C4-2B (cell line): ENCODE measurements at regions not wholly inside any gene's neighbourhood (a gene's known extent, or its start where the extent isn't known, plus 50 kb on each side); places are given as distances from the start of the nearest gene placed in this dataset.
A peak's percentile ranks its signal among the peaks of the same experiment; 100 is the strongest.

Experiments used
- H3K27ac ChIP-seq: fragments of 450-650 bp; 2 replicates; pipeline ENCODE4 v1.5.1; 2017
- CTCF ChIP-seq: fragments of 450-650 bp; conservative IDR thresholded peaks from 2 replicates; pipeline ENCODE4 v1.5.1; 2017; ENCODE audit warnings: mild to moderate bottlenecking
- ZFX ChIP-seq: fragments of 450-650 bp; IDR thresholded peaks from 2 replicates; pipeline ENCODE4 v1.6.1; 2017

GRCh38 chr4:53653484-53654053, 62.3 kb upstream of the LNX1 start:
- H3K27ac ChIP-seq = peak overlapping the region; percentile 80; the same call in 1 of the 2 replicates
- TF ChIP-seq ZFX = no peak
- peak; percentile 30 for TF ChIP-seq CTCF

GRCh38 chr4:53651156-53651735, 60.0 kb upstream of the LNX1 start:
- TF ChIP-seq ZFX (no peak), CTCF (no peak)
- peak overlapping the region; percentile 29; the same call in 1 of the 2 replicates for H3K27ac ChIP-seq

- no peak overlapping the region for H3K27ac ChIP-seq
- TF ChIP-seq CTCF (no peak), ZFX (no peak)
Measured at GRCh38 chr4:53649357-53649756, 58.1 kb upstream of the LNX1 start.

GRCh38 chr4:53647547-53647946, 56.3 kb upstream of the LNX1 start:
- no peak overlapping the region for H3K27ac ChIP-seq
- TF ChIP-seq CTCF = no peak
- no peak for TF ChIP-seq ZFX

GRCh38 chr4:53646795-53647194, 55.5 kb upstream of the LNX1 start:
- TF ChIP-seq CTCF (no peak), ZFX (no peak)
- H3K27ac ChIP-seq = peak overlapping the region; percentile 36; the same call in 1 of the 2 replicates

- TF ChIP-seq ZFX (no peak), CTCF (no peak)
- H3K27ac ChIP-seq = peak overlapping the region; percentile 97
Measured at GRCh38 chr4:53645108-53645507, 53.8 kb upstream of the LNX1 start.

GRCh38 chr4:53644607-53645006, 53.3 kb upstream of the LNX1 start:
- TF ChIP-seq ZFX = no peak
- no peak for TF ChIP-seq CTCF
- H3K27ac ChIP-seq = peak overlapping the region; percentile 97
